DND-41 (cell line): ENCODE measurements at regions not wholly inside any gene's neighbourhood (a gene's known extent, or its start where the extent isn't known, plus 50 kb on each side); places are given as distances from the start of the nearest gene placed in this dataset.

Experiments
- EZH2 ChIP-seq: IDR thresholded peaks from 3 replicates; pipeline ENCODE4 v1.6.1; 2012; ENCODE audit warnings: borderline replicate concordance, low read depth, mild to moderate bottlenecking, moderate library complexity, low read length, inconsistent platforms; ENCODE audit not compliant: severe bottlenecking
- TF ChIP-seq, protein P1 (sequence below): IDR thresholded peaks from 2 replicates; pipeline ENCODE4 v1.5.1; 2012; ENCODE audit warnings: borderline replicate concordance, low read length, moderate library complexity, mild to moderate bottlenecking; ENCODE audit not compliant: poor library complexity, severe bottlenecking; ENCODE audit errors: extremely low read depth

- TF ChIP-seq, protein P1, sequence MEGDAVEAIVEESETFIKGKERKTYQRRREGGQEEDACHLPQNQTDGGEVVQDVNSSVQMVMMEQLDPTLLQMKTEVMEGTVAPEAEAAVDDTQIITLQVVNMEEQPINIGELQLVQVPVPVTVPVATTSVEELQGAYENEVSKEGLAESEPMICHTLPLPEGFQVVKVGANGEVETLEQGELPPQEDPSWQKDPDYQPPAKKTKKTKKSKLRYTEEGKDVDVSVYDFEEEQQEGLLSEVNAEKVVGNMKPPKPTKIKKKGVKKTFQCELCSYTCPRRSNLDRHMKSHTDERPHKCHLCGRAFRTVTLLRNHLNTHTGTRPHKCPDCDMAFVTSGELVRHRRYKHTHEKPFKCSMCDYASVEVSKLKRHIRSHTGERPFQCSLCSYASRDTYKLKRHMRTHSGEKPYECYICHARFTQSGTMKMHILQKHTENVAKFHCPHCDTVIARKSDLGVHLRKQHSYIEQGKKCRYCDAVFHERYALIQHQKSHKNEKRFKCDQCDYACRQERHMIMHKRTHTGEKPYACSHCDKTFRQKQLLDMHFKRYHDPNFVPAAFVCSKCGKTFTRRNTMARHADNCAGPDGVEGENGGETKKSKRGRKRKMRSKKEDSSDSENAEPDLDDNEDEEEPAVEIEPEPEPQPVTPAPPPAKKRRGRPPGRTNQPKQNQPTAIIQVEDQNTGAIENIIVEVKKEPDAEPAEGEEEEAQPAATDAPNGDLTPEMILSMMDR: no peak
- TF ChIP-seq EZH2: no peak
These were observed 84.1 kb upstream of the DLX6 start for GRCh38 chr7:96921231-96921630.
